ENCODE measurements at regions not wholly inside any gene's neighbourhood (a gene's known extent, or its start where the extent isn't known, plus 50 kb on each side); places are given as distances from the start of the nearest gene placed in this dataset.

- no peaks in the 10 kb centered on the region for H3K36me3 Mint-ChIP-seq (ENCODE audit: insufficient read depth, unreplicated experiment)
- no peak for DNase-seq (ENCODE audit: unreplicated experiment)
- peaks cover 20% of the 10 kb centered on the region for H3K27me3 Mint-ChIP-seq (ENCODE audit: insufficient read depth, unreplicated experiment)
- intact Hi-C loops (cut with micrococcal nuclease) = no loop called here
- peaks cover 7% of the 10 kb centered on the region for H3K9me3 Mint-ChIP-seq (ENCODE audit: unreplicated experiment)
- no peak overlapping the region for H3K4me3 Mint-ChIP-seq (ENCODE audit: unreplicated experiment)
- BruUV-seq (replicated peaks) = no TSS peak
- POLR2A ChIA-PET = no interaction called here
- TF ChIP-seq, protein P1, sequence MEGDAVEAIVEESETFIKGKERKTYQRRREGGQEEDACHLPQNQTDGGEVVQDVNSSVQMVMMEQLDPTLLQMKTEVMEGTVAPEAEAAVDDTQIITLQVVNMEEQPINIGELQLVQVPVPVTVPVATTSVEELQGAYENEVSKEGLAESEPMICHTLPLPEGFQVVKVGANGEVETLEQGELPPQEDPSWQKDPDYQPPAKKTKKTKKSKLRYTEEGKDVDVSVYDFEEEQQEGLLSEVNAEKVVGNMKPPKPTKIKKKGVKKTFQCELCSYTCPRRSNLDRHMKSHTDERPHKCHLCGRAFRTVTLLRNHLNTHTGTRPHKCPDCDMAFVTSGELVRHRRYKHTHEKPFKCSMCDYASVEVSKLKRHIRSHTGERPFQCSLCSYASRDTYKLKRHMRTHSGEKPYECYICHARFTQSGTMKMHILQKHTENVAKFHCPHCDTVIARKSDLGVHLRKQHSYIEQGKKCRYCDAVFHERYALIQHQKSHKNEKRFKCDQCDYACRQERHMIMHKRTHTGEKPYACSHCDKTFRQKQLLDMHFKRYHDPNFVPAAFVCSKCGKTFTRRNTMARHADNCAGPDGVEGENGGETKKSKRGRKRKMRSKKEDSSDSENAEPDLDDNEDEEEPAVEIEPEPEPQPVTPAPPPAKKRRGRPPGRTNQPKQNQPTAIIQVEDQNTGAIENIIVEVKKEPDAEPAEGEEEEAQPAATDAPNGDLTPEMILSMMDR (IDR thresholded peaks at IDR 0.05; ENCODE audit: unreplicated experiment) = no peak
- CTCF ChIA-PET = no interaction called here
- H3K27ac Mint-ChIP-seq (ENCODE audit: low read depth, unreplicated experiment) = no peak overlapping the region
- H3K4me1 Mint-ChIP-seq (ENCODE audit: insufficient read depth, unreplicated experiment) = no peaks in the 10 kb centered on the region
Measured at GRCh38 chr11:10388574-10388973, 66.5 kb upstream of the AMPD3 start.

DNA sequence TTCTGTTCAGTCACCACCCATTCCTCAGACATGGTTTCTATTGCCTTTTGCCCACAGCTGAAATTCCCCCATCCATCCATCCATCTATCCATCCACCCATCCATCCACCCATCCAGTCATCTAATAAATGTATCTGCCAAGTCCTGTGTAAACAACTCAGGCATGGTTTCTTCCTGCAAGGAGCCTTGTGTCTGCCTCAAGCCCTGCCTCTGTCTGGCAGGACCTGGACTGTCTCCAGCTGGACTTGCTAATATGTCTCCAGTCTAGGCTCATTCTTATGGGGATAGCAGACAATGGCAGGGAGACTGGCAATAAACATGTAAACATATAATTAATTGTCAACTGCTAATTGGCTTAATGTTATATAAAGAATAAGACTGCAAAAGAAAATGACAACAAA is 64.7 kb upstream of the AMPD3 start:
- ChIA-PET CTCF (interaction anchor here (0.7 to 1.4 kb wide), 2 partner anchors 23 to 24 kb away, joined by 3 to 5 read pairs; no protein-coding TSS in a partner anchor), POLR2A (no interaction called here)
- H3K9me3 Mint-ChIP-seq (ENCODE audit: unreplicated experiment) = peaks cover 7% of the 10 kb centered on the region
- no peaks in the 10 kb centered on the region for H3K36me3 Mint-ChIP-seq (ENCODE audit: insufficient read depth, unreplicated experiment)
- intact Hi-C loops (cut with micrococcal nuclease) = no loop called here
- TF ChIP-seq, protein P1 (IDR thresholded peaks at IDR 0.05; ENCODE audit: unreplicated experiment) = no peak
- no TSS peak for BruUV-seq (replicated peaks)
- peaks cover 20% of the 10 kb centered on the region for H3K27me3 Mint-ChIP-seq (ENCODE audit: insufficient read depth, unreplicated experiment)
- no peaks in the 10 kb centered on the region for H3K4me1 Mint-ChIP-seq (ENCODE audit: insufficient read depth, unreplicated experiment)
- no peak overlapping the region for H3K27ac Mint-ChIP-seq (ENCODE audit: low read depth, unreplicated experiment)
- no peak for DNase-seq (ENCODE audit: unreplicated experiment)
- no peak overlapping the region for H3K4me3 Mint-ChIP-seq (ENCODE audit: unreplicated experiment)

DNA sequence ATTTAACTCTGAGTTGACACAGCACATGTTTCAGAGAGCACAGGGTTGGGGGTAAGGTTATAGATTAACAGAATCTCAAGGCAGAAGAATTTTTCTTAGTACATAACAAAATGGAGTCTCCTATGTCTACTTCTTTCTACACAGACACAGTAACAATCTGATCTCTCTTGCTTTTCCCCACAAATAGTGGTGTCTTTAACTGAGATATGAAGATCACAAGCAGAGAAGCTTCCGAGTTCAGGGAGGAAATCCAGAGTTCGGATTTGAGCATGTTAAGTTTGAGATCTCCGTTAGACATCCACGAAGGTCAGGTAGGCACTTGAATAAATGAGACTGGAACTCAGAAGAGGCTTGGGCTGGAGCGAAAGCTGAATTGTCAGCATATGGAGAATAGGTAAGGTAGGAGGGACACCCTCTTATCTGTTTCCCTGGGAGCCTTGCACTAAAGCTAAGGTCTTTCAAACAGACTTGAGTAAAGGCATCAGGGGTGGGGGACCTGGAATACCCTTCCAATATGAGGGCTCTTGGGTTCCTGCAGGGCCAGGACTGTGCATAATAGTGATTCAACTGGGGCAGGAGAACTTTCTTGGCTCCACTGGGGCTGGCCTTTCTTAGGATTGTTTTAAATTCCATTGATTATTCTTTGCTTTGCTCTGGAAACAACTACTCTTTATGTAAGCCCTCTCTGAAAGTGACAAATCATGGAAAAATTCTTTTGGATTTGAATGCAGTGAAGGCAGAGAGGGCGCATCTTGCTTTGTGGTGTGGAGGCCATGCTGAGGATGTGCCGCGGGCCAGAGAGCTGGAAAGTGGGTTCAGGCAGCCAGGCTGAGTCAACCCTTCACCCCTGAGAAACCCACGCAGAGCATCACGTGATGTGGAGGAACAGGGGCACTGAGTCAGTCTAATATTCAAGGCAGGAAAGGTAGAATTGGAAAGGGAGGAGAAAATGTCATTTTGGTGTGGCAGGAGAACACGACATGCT is 62.7 kb upstream of the AMPD3 start:
- peaks cover 7% of the 10 kb centered on the region for H3K9me3 Mint-ChIP-seq (ENCODE audit: unreplicated experiment)
- no peak overlapping the region for H3K27ac Mint-ChIP-seq (ENCODE audit: low read depth, unreplicated experiment)
- no peak overlapping the region for H3K4me3 Mint-ChIP-seq (ENCODE audit: unreplicated experiment)
- H3K36me3 Mint-ChIP-seq (ENCODE audit: insufficient read depth, unreplicated experiment) = no peaks in the 10 kb centered on the region
- DNase-seq (ENCODE audit: unreplicated experiment) = no peak
- TF ChIP-seq, protein P1 (IDR thresholded peaks at IDR 0.05; ENCODE audit: unreplicated experiment) = no peak
- no peaks in the 10 kb centered on the region for H3K4me1 Mint-ChIP-seq (ENCODE audit: insufficient read depth, unreplicated experiment)
- ChIA-PET POLR2A (no interaction called here), CTCF (interaction anchor here (1.1 kb wide), 1 partner anchor 26 kb away, joined by 3 read pairs; no protein-coding TSS in a partner anchor)
- intact Hi-C loops (cut with micrococcal nuclease) = no loop called here
- BruUV-seq (replicated peaks) = no TSS peak
- H3K27me3 Mint-ChIP-seq (ENCODE audit: insufficient read depth, unreplicated experiment) = peaks cover 20% of the 10 kb centered on the region

GRCh38 chr11:10394229-10395101 is 60.6 kb upstream of the AMPD3 start:
- intact Hi-C loops (cut with micrococcal nuclease) = no loop called here
- Mint-ChIP-seq H3K4me1 (ENCODE audit: insufficient read depth, unreplicated experiment) (peaks cover 12% of the 10 kb centered on the region), H3K36me3 (ENCODE audit: insufficient read depth, unreplicated experiment) (no peaks in the 10 kb centered on the region), H3K9me3 (ENCODE audit: unreplicated experiment) (peaks cover 6% of the 10 kb centered on the region), H3K4me3 (ENCODE audit: unreplicated experiment) (no peak overlapping the region), H3K27me3 (ENCODE audit: insufficient read depth, unreplicated experiment) (peaks cover 18% of the 10 kb centered on the region), H3K27ac (ENCODE audit: low read depth, unreplicated experiment) (no peak overlapping the region)
- ChIA-PET POLR2A (no interaction called here), CTCF (no interaction called here)
- no peak for DNase-seq (ENCODE audit: unreplicated experiment)
- no TSS peak for BruUV-seq (replicated peaks)
- TF ChIP-seq, protein P1 (IDR thresholded peaks at IDR 0.05; ENCODE audit: unreplicated experiment) = no peak

All from MCF 10A (cell line).